HEK293 (cell line): ENCODE measurements at regions not wholly inside any gene's neighbourhood (a gene's known extent, or its start where the extent isn't known, plus 50 kb on each side); places are given as distances from the start of the nearest gene placed in this dataset.

Experiments used
- CTCF ChIA-PET: fragments of 350-600 bp; formaldehyde crosslinking; extraction: SDS; loops from one replicate; lab custom pipeline; 2021; ENCODE audit warnings: antibody characterized with exemption; lab: Yijun Ruan, JAX
- POLR2A ChIA-PET: fragments of 300-600 bp; formaldehyde crosslinking; extraction: SDS; loops from one replicate; lab custom pipeline; 2020; ENCODE audit warnings: antibody characterized with exemption, inconsistent platforms; lab: Yijun Ruan, JAX
- H3K27ac ChIP-seq: fragments of 200-500 bp; sonication (Bioruptor generic); 2 replicates; pipeline ENCODE4 v1.5.1; 2014; ENCODE audit warnings: low read depth, low read length, control low read depth, inconsistent platforms; ENCODE audit errors: extremely low read depth
- H3K36me3 ChIP-seq, 2 experiments: fragments of 200-500 bp in 1 of 2; sonication (Bioruptor generic) in 1 of 2; 1 replicate in 1 of 2; 2 replicates in 1 of 2; pipeline ENCODE4 v1.5.1; 2014 to 2017; ENCODE audit warnings: inconsistent platforms in 2 of 2, low read length in 2 of 2; ENCODE audit not compliant: control insufficient read depth in 2 of 2, insufficient read depth in 1 of 2
- H3K4me1 ChIP-seq: fragments of 200-500 bp; sonication (Bioruptor generic); 2 replicates; pipeline ENCODE4 v1.5.1; 2014; ENCODE audit warnings: mild to moderate bottlenecking, low read length, inconsistent platforms; ENCODE audit not compliant: control insufficient read depth, insufficient read depth
- H3K4me3 ChIP-seq: 2 replicates; pipeline ENCODE4 v1.5.1; 2011; ENCODE audit warnings: low read depth, mild to moderate bottlenecking, control low read depth, low read length, moderate library complexity
- H3K9me3 ChIP-seq: fragments of 200-500 bp; sonication (Bioruptor generic); 2 replicates; pipeline ENCODE4 v1.5.1; 2014; ENCODE audit warnings: low read depth, low read length, inconsistent platforms; ENCODE audit not compliant: control insufficient read depth, insufficient read depth
- CTCF ChIP-seq: fragments of 450-650 bp; formaldehyde crosslinking; IDR thresholded peaks from 2 replicates; pipeline ENCODE4 v1.5.1; 2016; ENCODE audit warnings: missing biosample characterization, missing genetic modification characterization
- SP3 ChIP-seq: fragments of 450-650 bp; formaldehyde crosslinking; IDR thresholded peaks from 2 replicates; pipeline ENCODE4 v1.5.1; 2016; ENCODE audit warnings: missing biosample characterization, missing genetic modification characterization
- TRIM28 ChIP-seq: IDR thresholded peaks from 2 replicates; pipeline ENCODE4 v1.6.1; 2011; ENCODE audit warnings: low read length, control low read depth, borderline replicate concordance
- ZBTB11 ChIP-seq: fragments of 450-650 bp; formaldehyde crosslinking; conservative IDR thresholded peaks from 2 replicates; pipeline ENCODE4 v1.5.1; 2016; ENCODE audit warnings: low read depth, missing biosample characterization, missing genetic modification characterization
- ZFP69B ChIP-seq: fragments of 450-650 bp; formaldehyde crosslinking; IDR thresholded peaks from 2 replicates; pipeline ENCODE4 v1.5.1; 2016; ENCODE audit warnings: missing biosample characterization, missing genetic modification characterization
- ZNF157 ChIP-seq: fragments of 450-650 bp; formaldehyde crosslinking; IDR thresholded peaks from 2 replicates; pipeline ENCODE4 v1.5.1; 2016; ENCODE audit warnings: missing biosample characterization, missing genetic modification characterization
- ZNF175 ChIP-seq: fragments of 450-650 bp; formaldehyde crosslinking; IDR thresholded peaks from 2 replicates; pipeline ENCODE4 v1.5.1; 2016; ENCODE audit warnings: missing biosample characterization, missing genetic modification characterization
- ZNF324 ChIP-seq: fragments of 450-650 bp; formaldehyde crosslinking; IDR thresholded peaks from 2 replicates; pipeline ENCODE4 v1.5.1; 2016; ENCODE audit warnings: missing biosample characterization, missing genetic modification characterization
- ZNF529 ChIP-seq: fragments of 450-650 bp; formaldehyde crosslinking; IDR thresholded peaks from 2 replicates; pipeline ENCODE4 v1.5.1; 2017; ENCODE audit warnings: missing genetic modification characterization, missing biosample characterization; ENCODE audit not compliant: insufficient replicate concordance
- ZNF654 ChIP-seq: fragments of 450-650 bp; formaldehyde crosslinking; IDR thresholded peaks from 2 replicates; pipeline ENCODE4 v1.5.1; 2016; ENCODE audit warnings: low read depth, missing biosample characterization, missing genetic modification characterization
- ZNF658 ChIP-seq: fragments of 450-650 bp; formaldehyde crosslinking; IDR thresholded peaks from 2 replicates; pipeline ENCODE4; 2016; ENCODE audit warnings: missing biosample characterization, missing genetic modification characterization
- TF ChIP-seq, protein P1 (sequence below): fragments of 450-650 bp; formaldehyde crosslinking; IDR thresholded peaks from 2 replicates; pipeline ENCODE4 v1.5.1; 2016; ENCODE audit warnings: missing biosample characterization, missing genetic modification characterization

- no peaks in the 10 kb centered on the region for H3K4me1 ChIP-seq
- TF ChIP-seq ZNF324 (tag by site-specific recombination): no peak
- no peaks in the 10 kb centered on the region for H3K36me3 ChIP-seq
- H3K27ac ChIP-seq: no peak overlapping the region
- H3K9me3 ChIP-seq: no peaks in the 10 kb centered on the region
- ChIA-PET POLR2A (no interaction called here), CTCF (interaction anchor here (0.6 kb wide), 1 partner anchor 33 kb away, joined by 3 read pairs; no protein-coding TSS in a partner anchor)
- no peak overlapping the region for H3K4me3 ChIP-seq
These were observed 308.8 kb upstream of the TECRL start for GRCh38 chr4:64718091-64718490.

DNA sequence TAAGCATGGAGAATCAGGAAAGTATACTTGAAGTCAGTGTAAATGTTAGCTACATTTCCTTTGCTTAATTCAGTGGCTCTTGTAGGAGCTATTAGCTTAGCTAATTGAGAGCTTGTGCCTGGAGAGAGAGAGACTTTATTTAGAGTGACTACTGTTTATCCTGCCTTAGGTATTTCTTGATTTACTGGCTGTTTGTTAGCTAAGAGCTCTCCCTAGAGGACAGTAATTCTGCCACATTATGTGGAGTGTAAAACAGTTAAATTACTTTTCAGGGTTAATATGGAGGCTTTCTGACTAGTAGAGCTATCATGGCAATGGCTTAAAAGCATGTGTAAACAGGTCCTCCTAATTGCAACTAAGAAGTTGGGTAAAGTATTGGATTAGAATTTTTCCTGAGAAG lies 306.5 kb upstream of the TECRL start:
- TF ChIP-seq ZNF175 (tag by site-specific recombination) (no peak), TRIM28 (0 out of 2 replicates have a peak, but pooled peaks have one; percentile 16), ZNF654 (tag by site-specific recombination) (peak; percentile 5; the same call in 1 of the 2 replicates)
- Histone ChIP-seq H3K4me3 (no peak overlapping the region), H3K36me3 (no peaks in the 10 kb centered on the region), H3K9me3 (no peaks in the 10 kb centered on the region), H3K4me1 (no peaks in the 10 kb centered on the region), H3K27ac (no peak overlapping the region)
- ChIA-PET CTCF (interaction anchor here (1.1 to 1.3 kb wide), 2 partner anchors 10 to 89 kb away, joined by 3 to 4 read pairs; no protein-coding TSS in a partner anchor), POLR2A (no interaction called here)

GRCh38 chr4:64713256-64713840 lies 304.1 kb upstream of the TECRL start:
- no peaks in the 10 kb centered on the region for H3K4me1 ChIP-seq
- no peaks in the 10 kb centered on the region for H3K9me3 ChIP-seq
- POLR2A ChIA-PET: no interaction called here
- H3K36me3 ChIP-seq: no peaks in the 10 kb centered on the region
- H3K4me3 ChIP-seq: no peak overlapping the region
- TF ChIP-seq ZBTB11 (tag by site-specific recombination): no peak
- TF ChIP-seq ZNF654 (tag by site-specific recombination): peak; percentile 34
- CTCF ChIA-PET: interaction anchor here (0.7 kb wide), 1 partner anchor 107 kb away, joined by 3 read pairs; no protein-coding TSS in a partner anchor
- H3K27ac ChIP-seq: no peak overlapping the region

- H3K9me3 ChIP-seq: no peaks in the 10 kb centered on the region
- H3K4me3 ChIP-seq: no peak overlapping the region
- H3K27ac ChIP-seq: no peak overlapping the region
- H3K36me3 ChIP-seq: no peaks in the 10 kb centered on the region
- ChIA-PET POLR2A (no interaction called here), CTCF (no interaction called here)
- H3K4me1 ChIP-seq: no peaks in the 10 kb centered on the region
- TF ChIP-seq SP3: no peak
- TF ChIP-seq ZNF658 (tag by site-specific recombination): no peak
- TF ChIP-seq ZNF157: no peak
- no peak for TF ChIP-seq ZNF529 (tag by site-specific recombination)
- no peak for TF ChIP-seq ZFP69B (tag by site-specific recombination)
- no peak for TF ChIP-seq CTCF (tag by site-specific recombination)
- TF ChIP-seq, protein P1, sequence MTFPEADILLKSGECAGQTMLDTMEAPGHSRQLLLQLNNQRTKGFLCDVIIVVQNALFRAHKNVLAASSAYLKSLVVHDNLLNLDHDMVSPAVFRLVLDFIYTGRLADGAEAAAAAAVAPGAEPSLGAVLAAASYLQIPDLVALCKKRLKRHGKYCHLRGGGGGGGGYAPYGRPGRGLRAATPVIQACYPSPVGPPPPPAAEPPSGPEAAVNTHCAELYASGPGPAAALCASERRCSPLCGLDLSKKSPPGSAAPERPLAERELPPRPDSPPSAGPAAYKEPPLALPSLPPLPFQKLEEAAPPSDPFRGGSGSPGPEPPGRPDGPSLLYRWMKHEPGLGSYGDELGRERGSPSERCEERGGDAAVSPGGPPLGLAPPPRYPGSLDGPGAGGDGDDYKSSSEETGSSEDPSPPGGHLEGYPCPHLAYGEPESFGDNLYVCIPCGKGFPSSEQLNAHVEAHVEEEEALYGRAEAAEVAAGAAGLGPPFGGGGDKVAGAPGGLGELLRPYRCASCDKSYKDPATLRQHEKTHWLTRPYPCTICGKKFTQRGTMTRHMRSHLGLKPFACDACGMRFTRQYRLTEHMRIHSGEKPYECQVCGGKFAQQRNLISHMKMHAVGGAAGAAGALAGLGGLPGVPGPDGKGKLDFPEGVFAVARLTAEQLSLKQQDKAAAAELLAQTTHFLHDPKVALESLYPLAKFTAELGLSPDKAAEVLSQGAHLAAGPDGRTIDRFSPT: no peak
These were observed 303.3 kb upstream of the TECRL start for GRCh38 chr4:64712590-64712989.
